Brain microvascular endothelial cell (primary cell): ENCODE measurements at regions not wholly inside any gene's neighbourhood (a gene's known extent, or its start where the extent isn't known, plus 50 kb on each side); places are given as distances from the start of the nearest gene placed in this dataset.
A peak's percentile ranks its signal among the peaks of the same experiment; 100 is the strongest.

Experiments
- DNase-seq: peaks from one replicate; pipeline ENCODE4 v3.0.0-alpha.2; 2020
- H3K27ac ChIP-seq: fragments of 250-450 bp; sonication (Bioruptor Pico); 2 replicates; pipeline ENCODE4 v1.5.1; 2020; ENCODE audit warnings: mild to moderate bottlenecking, moderate library complexity
- H3K27me3 ChIP-seq: fragments of 250-450 bp; sonication (Bioruptor Pico); replicated peaks from 2 replicates; pipeline ENCODE4 v1.5.1; 2020; ENCODE audit warnings: mild to moderate bottlenecking
- H3K36me3 ChIP-seq: fragments of 250-450 bp; sonication (Bioruptor Pico); replicated peaks from 2 replicates; pipeline ENCODE4 v1.5.1; 2020; ENCODE audit warnings: mild to moderate bottlenecking
- H3K4me3 ChIP-seq: 2 replicates; pipeline ENCODE4 v1.5.1; 2011; ENCODE audit warnings: low read depth, mild to moderate bottlenecking, control low read depth, low read length, moderate library complexity
- CTCF ChIP-seq: IDR thresholded peaks from 2 replicates; pipeline ENCODE4 v1.5.1; 2011; ENCODE audit warnings: low read depth, mild to moderate bottlenecking, moderate library complexity, low read length, control low read depth, inconsistent platforms; ENCODE audit errors: missing control alignments
- in situ Hi-C: cut with HindIII; loops from 2 replicates; pipeline ENCODE4 v1.10.0; 2017; ENCODE audit warnings: low sequenced_read_pairs, low pct_ligation_motif_present

DNA sequence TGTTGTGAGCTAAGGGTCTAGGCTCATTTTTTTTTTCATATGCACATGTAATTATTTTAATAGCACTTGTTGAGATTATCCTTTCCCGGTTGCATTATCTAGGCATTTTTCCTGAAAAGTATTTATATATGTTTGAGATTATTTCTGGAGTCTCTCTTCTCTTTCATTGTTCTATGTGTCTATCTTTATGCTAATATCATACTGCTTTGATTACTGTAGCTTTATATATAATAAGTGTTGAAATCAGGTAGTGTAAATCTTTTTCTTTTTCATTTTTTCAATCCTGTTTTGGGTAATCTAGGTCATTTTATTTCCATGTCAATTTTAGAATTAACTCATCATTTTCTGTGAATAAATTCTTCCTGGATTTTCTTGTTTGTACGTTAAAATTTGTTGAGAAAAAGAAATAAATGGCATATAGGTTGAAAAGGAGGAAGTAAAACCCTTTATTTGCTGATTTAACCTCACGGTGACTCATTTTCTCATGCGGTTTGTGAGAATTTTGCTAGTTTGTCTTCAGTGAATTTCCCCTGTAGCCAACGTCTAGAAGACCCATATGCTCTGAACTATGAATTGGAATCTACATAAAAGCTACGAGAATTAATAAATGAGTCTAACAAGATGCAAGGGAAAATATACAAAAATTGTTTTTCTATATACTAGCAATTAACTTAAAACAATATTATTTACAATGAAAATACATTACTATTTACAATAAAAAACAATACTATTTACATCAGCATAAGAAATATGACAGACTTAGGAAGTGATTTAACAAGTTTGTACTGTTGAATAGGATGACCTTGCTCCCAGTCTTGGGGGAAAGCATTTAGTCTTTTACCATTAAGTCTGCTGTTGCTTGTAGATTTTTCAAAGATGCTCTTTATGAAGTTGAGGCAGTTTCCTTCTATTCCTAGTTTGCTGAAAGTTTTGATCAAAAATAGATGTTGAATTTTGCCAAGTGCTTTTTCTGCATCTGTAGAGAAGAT, 105.0 kb downstream of the SNAPC1 start:
- no peak overlapping the region for H3K27ac ChIP-seq
- no peaks in the 10 kb centered on the region for H3K36me3 ChIP-seq
- no peak for TF ChIP-seq CTCF
- H3K27me3 ChIP-seq = no peaks in the 10 kb centered on the region
- peak; percentile 46 for DNase-seq
- in situ Hi-C loops = no loop called here
- H3K4me3 ChIP-seq = no peak overlapping the region

GRCh38 chr14:61868846-61869245, 106.6 kb downstream of the SNAPC1 start:
- no peak for DNase-seq
- H3K36me3 ChIP-seq = no peaks in the 10 kb centered on the region
- H3K27ac ChIP-seq = no peak overlapping the region
- in situ Hi-C loops = no loop called here
- no peak for TF ChIP-seq CTCF
- H3K4me3 ChIP-seq = no peak overlapping the region
- H3K27me3 ChIP-seq = no peaks in the 10 kb centered on the region

DNA sequence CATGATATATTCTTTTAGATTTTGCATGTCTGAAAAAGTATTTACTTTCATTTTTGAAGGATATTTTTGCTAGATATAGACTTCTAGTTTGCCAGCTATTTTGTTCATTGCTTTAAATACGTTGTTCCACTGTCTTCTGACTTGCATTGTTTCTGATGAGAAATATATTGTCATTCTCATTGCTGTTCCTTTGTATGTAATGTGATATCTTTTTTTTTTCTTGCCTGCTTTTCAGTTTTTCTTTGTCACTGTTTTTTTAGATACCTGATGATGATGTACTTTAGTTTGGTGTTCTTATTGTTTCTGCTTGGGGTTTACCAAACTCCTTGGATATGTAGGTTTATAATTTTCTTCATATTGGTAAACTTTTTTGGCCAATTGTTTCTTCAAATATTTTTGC, 107.9 kb downstream of the SNAPC1 start:
- no peak overlapping the region for H3K27ac ChIP-seq
- H3K27me3 ChIP-seq = no peaks in the 10 kb centered on the region
- no peaks in the 10 kb centered on the region for H3K36me3 ChIP-seq
- TF ChIP-seq CTCF = no peak
- DNase-seq = no peak
- no peak overlapping the region for H3K4me3 ChIP-seq
- in situ Hi-C loops = no loop called here

DNA sequence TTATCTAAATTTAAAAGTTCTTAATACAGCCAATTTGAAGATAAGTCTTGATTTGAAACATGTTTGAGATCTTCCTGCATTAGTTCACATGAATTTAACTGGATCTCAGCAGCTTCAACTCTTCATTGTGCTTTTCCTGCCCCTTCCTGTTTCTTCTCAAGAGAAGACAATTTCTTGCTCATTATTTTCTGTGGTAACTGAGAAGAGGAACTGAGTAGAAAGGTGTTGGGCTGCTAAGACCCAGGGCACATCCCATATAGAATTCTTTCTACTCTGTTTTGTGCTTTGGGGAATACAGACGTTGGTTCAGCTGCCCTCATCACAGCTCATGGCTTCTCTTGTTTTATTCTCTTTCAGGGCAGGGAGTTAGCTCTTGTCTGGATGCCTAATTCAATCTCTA, 110.2 kb downstream of the SNAPC1 start:
- H3K36me3 ChIP-seq = no peaks in the 10 kb centered on the region
- H3K4me3 ChIP-seq = no peak overlapping the region
- peaks cover 6% of the 10 kb centered on the region for H3K27me3 ChIP-seq
- no peak for DNase-seq
- in situ Hi-C loops = no loop called here
- no peak overlapping the region for H3K27ac ChIP-seq
- TF ChIP-seq CTCF = no peak

GRCh38 chr14:61875483-61875882, 113.3 kb downstream of the SNAPC1 start:
- no peak for DNase-seq
- peaks cover 11% of the 10 kb centered on the region for H3K27me3 ChIP-seq
- no peak overlapping the region for H3K27ac ChIP-seq
- no peak for TF ChIP-seq CTCF
- no peak overlapping the region for H3K4me3 ChIP-seq
- in situ Hi-C loops = no loop called here
- H3K36me3 ChIP-seq = no peaks in the 10 kb centered on the region
